ENCODE measurements at regions not wholly inside any gene's neighbourhood (a gene's known extent, or its start where the extent isn't known, plus 50 kb on each side); places are given as distances from the start of the nearest gene placed in this dataset.

DNA sequence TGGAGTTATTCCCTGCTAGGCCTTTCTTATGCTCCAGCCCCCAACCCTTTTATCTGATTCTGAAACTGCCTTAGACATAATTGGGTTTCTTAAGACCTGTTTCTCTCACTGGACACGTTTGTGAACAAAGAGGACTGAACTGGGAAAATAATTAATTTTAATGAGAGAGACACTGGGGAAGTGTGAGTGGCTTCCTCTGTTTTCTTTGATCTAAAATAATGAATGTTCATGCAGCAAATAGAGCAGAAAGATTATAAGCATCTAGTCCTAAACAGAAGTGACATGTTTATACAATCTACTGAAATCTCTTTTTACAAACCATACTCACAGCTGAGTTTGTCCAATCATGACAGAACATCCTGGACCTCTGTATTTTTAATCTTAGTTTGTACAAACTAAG lies 157.6 kb downstream of the SH3BGRL2 start:
- H3K4me1 ChIP-seq: no peaks in the 10 kb centered on the region
- no peaks in the 10 kb centered on the region for H3K9me3 ChIP-seq
- no peak for DNase-seq (ENCODE audit: low spot score)
- H3K4me3 ChIP-seq: no peak overlapping the region
- TF ChIP-seq, protein P1, sequence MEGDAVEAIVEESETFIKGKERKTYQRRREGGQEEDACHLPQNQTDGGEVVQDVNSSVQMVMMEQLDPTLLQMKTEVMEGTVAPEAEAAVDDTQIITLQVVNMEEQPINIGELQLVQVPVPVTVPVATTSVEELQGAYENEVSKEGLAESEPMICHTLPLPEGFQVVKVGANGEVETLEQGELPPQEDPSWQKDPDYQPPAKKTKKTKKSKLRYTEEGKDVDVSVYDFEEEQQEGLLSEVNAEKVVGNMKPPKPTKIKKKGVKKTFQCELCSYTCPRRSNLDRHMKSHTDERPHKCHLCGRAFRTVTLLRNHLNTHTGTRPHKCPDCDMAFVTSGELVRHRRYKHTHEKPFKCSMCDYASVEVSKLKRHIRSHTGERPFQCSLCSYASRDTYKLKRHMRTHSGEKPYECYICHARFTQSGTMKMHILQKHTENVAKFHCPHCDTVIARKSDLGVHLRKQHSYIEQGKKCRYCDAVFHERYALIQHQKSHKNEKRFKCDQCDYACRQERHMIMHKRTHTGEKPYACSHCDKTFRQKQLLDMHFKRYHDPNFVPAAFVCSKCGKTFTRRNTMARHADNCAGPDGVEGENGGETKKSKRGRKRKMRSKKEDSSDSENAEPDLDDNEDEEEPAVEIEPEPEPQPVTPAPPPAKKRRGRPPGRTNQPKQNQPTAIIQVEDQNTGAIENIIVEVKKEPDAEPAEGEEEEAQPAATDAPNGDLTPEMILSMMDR (IDR thresholded peaks at IDR 0.05): no peak
- H3K27me3 ChIP-seq: no peaks in the 10 kb centered on the region
- H3K36me3 ChIP-seq: no peaks in the 10 kb centered on the region
- H3K27ac ChIP-seq: no peak overlapping the region

DNA sequence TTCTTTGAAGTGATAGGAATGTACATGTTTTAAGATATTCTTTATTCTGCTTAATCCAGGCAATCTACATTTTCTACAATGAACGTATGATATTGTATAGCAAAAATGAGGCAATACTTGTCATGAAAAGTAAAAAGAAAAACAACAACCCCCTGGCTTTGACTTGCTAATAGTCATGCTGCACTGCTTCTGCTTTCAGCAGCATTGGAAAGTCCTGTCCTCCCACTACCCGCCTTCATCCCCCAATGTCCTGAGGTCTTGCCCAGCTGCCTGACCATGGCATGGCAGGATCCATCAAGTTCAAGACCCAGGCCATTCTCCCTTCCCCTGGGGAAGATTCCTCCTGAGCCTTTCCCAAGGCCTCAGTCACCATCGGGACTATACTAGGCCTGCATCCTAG lies 156.5 kb downstream of the SH3BGRL2 start:
- H3K27me3 ChIP-seq: no peaks in the 10 kb centered on the region
- H3K4me1 ChIP-seq: no peaks in the 10 kb centered on the region
- H3K9me3 ChIP-seq: no peaks in the 10 kb centered on the region
- H3K4me3 ChIP-seq: no peak overlapping the region
- TF ChIP-seq, protein P1 (IDR thresholded peaks at IDR 0.05): no peak
- DNase-seq (ENCODE audit: low spot score): no peak
- H3K36me3 ChIP-seq: no peaks in the 10 kb centered on the region
- H3K27ac ChIP-seq: no peak overlapping the region

DNA sequence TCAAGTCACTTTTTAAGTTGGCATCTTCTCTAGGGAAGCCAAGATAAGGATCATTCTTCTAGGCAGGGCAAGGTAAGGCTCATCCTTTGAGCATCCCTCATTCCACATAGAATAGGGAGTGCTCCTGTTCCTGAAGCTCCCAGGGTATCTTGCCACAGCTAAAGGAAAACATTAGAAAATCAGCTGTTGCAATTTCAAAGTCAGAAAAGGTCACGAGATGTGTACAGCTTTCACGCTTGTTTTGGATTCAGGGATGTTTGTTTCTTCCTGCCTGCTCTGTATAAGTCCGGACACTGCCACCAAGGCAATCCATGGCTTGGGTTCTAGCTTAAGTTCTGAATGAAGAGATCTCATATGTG lies 153.2 kb downstream of the SH3BGRL2 start:
- H3K4me1 ChIP-seq: no peaks in the 10 kb centered on the region
- H3K9me3 ChIP-seq: no peaks in the 10 kb centered on the region
- H3K36me3 ChIP-seq: no peaks in the 10 kb centered on the region
- no peak overlapping the region for H3K4me3 ChIP-seq
- H3K27ac ChIP-seq: no peak overlapping the region
- no peaks in the 10 kb centered on the region for H3K27me3 ChIP-seq
- no peak for DNase-seq (ENCODE audit: low spot score)
- TF ChIP-seq, protein P1 (IDR thresholded peaks at IDR 0.05): no peak

DNA sequence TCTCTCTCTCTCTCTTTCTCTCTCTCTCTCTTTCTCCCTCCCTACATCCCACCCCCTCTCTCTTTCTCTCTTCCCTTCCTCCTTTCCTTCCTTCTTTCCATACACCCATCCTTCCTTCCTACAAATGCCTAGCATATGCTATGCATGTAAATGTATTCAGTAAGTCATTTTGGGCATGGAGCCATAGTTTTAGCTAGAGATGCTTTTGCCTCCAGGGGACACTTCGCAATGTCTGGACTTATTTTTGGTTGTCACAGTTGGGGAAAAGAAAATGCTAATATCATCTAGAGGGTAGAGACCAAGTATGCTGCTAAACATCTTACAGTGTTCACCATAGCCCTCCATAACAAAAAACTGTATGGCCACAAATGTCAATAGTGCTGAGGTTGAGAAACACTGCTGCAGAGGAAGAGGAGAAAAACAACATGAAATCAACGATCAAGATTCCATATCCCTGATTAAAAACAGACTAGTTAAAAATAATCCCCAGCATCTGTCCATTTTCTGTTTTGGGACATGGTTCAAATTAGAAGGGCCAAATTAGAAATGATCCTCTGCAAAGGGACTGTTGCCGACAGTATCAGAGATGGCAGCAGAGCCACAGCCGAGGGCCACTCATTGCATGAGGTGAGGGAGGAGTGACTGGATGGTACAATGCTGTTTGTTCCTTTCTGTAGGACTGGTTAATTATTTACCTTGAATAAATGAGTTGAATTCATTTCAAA lies 152.7 kb downstream of the SH3BGRL2 start:
- DNase-seq (ENCODE audit: low spot score): no peak
- H3K36me3 ChIP-seq: no peaks in the 10 kb centered on the region
- H3K9me3 ChIP-seq: no peaks in the 10 kb centered on the region
- TF ChIP-seq, protein P1 (IDR thresholded peaks at IDR 0.05): no peak
- no peak overlapping the region for H3K4me3 ChIP-seq
- H3K27ac ChIP-seq: no peak overlapping the region
- no peaks in the 10 kb centered on the region for H3K27me3 ChIP-seq
- no peaks in the 10 kb centered on the region for H3K4me1 ChIP-seq

DNA sequence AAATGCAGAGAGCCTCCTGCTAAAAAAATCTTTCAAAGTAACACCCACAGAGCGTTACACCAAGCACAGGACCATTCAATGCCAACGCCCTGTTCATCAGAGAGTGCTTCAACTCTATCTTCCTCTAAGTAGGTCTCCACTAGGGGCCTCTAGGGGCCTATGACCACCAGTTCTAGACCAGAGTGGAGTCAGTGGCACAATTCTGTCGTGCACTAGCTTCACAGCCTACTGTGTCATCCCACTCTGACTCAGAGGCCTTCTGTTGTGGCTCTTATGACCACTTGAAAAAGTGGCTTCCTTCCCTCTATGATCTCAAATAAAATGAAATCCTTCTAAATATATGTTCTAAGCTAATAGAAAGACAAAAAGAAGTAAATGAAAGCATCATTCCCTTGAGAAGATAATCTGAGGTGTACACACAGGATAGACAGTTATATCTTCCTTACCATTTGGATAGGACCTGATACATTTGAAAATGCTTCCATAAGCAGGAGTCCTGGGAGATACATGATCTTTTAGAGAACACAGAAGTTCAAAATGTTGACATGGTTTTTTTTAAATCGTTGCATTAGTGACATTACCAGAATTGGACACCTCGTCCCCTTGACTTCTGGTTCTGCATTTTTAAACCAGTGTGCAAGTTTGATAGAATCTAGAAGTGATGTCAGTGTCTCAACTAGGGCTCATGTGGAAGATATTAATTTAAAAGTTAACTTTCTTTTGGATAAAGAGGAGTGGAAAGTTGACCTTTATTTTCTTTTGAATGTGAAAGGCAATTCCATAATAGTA lies 151.9 kb downstream of the SH3BGRL2 start:
- Histone ChIP-seq H3K27ac (no peak overlapping the region), H3K27me3 (no peaks in the 10 kb centered on the region), H3K9me3 (no peaks in the 10 kb centered on the region), H3K4me3 (no peak overlapping the region), H3K36me3 (no peaks in the 10 kb centered on the region), H3K4me1 (peaks cover 0 to 5% of the 10 kb centered on the region in 2 donors)
- DNase-seq (ENCODE audit: low spot score): no peak
- TF ChIP-seq, protein P1 (IDR thresholded peaks at IDR 0.05): no peak

Measured in right atrium auricular region (tissue), 2 donors.